G401 (cell line): ENCODE measurements at regions not wholly inside any gene's neighbourhood (a gene's known extent, or its start where the extent isn't known, plus 50 kb on each side); places are given as distances from the start of the nearest gene placed in this dataset.
"Not testable (repeated sequence)": the region's sequence is repeated elsewhere in the genome, so short reads cannot be mapped to it uniquely, and the experiment has no call there.

ENCODE experiments used
- DNase-seq: peaks from one replicate; pipeline ENCODE4 v3.0.0-alpha.2; 2015; ENCODE audit warnings: low spot score
- in situ Hi-C: cut with HindIII; loops from 2 replicates; pipeline ENCODE4 v1.10.0; 2016; ENCODE audit warnings: low sequenced_read_pairs, mixed read lengths

DNA sequence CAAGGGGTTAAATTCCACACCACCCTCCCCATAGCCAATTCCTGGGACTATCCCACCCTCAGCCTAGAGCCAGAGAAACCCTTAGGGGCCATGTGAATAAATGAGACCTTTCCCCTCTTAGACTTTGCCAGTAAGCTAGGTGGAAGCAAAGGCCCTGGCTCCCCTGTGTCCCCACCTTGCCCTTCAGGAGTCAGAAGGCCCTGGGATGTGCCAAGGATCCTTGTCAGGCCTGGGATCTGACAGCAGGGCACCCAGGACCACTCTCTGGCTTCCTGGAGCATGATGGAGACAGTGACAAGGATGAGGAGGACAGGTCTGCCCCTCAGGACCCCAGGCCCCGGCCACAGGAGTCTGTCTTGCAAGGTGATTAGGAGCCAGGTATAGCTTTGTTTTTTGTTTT, 125.0 kb upstream of the HAND1 start:
- no peak for DNase-seq
- in situ Hi-C loops = no loop called here

- in situ Hi-C loops = no loop called here
- DNase-seq = no peak
These were observed 123.0 kb upstream of the HAND1 start for GRCh38 chr5:154601014-154601413.

DNA sequence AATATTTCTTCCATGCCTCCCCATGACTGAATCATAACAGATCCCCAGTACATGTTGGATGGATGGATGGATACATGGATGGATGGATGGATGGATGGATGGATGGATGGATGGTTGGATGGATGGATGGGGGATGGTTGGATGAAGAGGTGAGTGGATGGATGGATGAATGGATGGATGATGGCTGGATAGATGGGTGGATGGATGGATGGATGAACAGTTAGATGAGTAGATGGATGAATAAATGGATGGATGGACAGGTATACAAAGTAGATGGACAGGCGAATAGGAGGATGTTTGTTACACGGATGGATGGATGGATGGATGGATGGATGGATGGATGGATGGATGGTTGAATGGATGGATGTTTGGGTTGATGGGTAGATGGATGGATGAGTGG, 120.0 kb upstream of the HAND1 start:
- in situ Hi-C loops = no loop called here
- DNase-seq = no peak

DNA sequence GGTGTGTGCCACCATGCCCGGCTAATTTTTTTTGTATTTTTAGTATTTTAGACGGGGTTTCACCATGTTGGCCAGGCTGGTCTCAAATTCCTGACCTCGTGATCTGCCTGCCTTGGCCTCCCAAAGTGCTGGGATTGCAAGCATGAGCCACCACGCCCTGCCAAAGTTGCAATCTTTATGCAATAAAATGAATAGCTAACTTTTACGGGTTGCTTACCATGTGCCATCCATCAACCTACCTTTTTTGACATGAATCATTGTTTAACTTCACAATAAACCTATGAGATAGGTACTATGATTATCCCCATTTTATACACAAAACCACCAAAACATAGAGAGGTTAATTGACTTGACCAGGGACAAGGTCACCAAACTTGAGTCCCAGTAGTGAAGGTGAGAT, 118.8 kb upstream of the HAND1 start:
- DNase-seq, in situ Hi-C loops: not testable (repeated sequence)

DNA sequence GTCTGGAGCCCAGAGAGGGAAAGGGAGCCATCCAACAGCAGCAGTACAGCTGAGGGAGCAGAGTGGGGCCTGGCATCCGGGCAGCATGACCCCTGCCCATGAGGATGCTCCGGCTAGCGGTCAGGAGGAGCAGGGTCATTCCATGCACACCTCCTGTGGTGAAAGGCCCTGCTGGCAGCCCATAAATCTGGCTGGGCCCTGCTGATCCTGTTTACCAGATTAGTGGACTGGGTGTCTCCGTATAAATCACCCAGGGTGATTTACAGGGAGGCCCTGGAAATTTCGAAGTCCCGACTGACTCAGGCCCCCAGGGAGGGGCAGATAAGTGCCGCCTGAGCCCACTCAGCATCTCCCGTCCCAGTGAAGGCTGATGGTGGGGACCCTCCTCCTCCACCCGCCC, 117.6 kb upstream of the HAND1 start:
- no peak for DNase-seq

DNA sequence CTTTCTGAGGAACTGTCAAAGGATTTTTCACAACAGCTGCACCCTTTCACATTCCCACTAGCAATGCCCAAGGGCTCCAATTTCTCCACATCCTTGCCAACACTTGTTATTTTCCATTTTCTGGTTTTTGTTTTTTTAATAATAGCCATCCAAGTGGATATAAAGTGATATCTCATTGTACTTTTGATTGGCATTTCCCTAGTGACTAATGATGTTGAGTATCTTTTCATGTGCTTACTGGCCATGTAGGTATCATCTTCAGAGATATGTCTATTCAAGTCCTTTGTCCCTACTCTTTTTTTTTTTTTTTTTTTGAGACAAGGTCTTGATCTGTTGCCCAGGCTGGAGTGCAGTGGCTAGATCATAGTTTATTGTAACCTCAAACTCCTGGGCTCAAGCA, 115.8 kb upstream of the HAND1 start:
- in situ Hi-C loops = no loop called here
- no peak for DNase-seq

More for the DNA sequence above, 117.6 kb upstream of the HAND1 start:
- in situ Hi-C loops = no loop called here

- in situ Hi-C loops = no loop called here
- no peak for DNase-seq
These were observed 115.0 kb upstream of the HAND1 start for GRCh38 chr5:154593071-154593470.

DNA sequence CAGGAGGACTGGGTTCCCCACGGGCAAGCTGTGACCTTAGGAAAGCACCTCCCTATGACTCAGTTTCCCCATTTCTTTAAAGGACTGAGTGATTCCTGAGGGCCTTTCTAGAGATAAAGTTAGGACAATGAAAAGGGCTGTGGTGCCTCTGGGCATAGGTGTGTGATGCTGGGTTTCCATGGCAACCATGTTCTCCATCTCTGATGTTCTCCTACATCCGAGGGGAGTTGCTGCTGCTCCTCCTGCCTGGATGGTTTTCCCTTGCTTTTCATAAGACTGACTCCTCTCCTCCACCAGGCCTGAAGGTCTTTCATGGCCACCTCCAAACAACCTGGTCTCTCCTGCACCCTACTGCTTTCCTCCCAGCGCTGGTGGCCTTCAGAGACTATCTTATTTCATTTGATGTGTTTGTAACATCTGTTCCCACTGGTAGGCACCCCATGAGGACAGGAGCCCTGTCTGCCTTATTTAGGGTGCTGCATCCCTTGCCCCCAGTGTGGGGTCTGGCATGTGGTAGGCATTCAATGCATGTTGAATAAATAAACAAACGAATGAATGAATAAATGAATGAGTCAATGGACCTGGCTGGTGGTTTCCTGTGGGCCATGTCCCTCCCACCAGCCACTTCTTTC, 112.2 kb upstream of the HAND1 start:
- no peak for DNase-seq
- in situ Hi-C loops = no loop called here

- in situ Hi-C loops = no loop called here
- no peak for DNase-seq
These were observed 111.5 kb upstream of the HAND1 start for GRCh38 chr5:154589511-154589910.

DNA sequence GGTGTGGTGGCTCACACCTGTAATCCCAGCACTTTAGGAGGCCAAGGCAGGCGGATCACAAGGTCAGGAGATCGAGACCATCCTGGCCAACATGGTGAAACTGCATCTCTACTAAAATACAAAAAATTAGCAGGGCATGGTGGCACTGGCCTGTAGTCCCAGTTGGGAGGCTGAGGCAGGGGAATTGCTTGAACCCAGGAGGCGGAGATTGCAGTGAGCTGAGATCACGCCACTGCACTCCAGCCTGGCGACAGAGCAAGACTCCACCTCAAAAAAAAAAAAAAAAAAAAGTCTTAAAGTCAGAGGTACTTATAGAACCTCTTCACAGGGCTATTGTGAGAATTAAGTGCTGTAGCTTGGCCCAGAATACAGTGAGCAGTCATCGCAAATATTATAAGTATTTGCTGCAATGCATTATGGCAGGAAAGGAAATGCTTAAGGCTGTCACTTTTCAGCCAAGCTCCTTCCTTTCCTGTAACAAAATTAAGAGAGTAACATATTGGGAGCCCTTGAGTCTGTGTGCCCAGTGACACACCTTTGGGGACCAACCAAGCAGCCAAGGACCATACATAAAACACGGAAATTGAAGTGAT, 110.9 kb upstream of the HAND1 start:
- in situ Hi-C loops, DNase-seq: not testable (repeated sequence)

DNA sequence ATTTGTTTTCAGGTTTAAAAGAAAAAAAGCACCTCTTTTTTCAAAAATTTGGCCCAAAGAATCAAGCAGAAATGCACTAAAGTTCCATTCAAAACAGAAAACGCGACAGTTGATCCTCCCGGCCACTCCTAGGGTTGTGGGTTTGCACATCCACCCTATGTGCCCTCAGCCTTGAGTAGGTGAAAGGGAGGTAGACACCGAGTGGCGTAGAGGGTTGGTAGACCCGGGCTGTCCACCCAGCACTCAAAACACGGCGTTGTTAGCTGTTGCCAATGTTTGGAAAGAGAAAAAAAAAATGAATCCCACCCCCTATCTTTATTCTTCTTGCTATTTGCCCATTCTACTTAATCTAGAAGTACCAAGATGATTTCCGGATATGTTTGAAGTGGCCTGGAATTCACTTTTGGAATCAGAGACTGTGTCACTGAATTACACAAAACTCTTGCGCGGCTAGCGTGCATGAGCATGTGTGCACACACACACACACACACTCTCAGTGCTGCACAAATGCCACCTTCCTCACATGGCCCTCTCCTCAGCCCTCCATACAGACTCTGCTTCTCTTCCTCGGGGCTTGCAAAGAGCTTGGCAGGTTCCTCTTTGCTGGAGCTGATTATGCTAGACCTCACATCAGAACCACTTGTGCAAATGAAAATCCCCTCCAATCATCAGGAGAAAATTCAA, 110.2 kb upstream of the HAND1 start:
- in situ Hi-C loops = no loop called here
- no peak for DNase-seq

DNA sequence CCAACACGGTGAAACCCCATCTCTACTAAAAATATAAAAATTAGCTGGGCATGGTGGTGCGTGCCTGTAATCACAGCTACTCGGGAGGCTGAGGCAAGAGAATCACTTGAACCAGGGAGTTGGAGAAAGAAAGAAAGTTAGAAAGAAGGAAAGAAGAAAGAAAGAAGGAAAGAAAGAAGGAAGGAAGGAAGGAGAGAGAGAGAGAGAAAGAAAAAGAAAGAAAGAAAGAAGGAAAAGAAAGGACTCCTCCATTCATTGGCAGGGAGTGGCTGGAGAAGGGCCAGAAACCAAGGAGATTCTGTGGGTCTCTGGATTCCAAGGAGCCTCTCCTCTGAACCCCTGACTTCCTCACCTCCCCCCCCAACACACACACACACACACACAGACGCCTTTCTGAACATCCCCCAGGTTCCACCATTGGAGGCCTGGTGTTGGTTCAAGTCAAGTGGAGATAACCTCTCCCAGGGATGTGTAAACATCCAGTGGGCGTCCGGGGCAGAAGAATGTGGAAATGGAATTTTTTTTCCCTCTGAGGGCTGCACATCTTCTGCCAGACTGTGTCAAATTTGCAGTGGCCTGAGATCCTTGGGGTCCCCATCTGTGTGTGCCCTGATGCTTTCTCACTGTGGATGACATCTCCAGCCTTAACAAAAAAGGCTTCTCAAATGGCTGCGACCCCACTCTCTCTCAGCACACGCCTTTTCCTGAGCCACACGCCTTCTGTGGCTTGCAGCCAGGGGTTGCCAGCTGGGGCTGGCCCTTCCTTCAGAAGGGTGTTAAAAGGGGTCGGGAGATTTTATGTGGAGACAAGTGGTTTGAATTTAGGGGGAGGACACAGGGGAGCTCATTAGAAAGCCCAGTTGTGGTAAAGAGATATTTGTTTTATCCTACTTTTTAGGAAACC, 109.3 kb upstream of the HAND1 start:
- no peak for DNase-seq
- in situ Hi-C loops = no loop called here

DNA sequence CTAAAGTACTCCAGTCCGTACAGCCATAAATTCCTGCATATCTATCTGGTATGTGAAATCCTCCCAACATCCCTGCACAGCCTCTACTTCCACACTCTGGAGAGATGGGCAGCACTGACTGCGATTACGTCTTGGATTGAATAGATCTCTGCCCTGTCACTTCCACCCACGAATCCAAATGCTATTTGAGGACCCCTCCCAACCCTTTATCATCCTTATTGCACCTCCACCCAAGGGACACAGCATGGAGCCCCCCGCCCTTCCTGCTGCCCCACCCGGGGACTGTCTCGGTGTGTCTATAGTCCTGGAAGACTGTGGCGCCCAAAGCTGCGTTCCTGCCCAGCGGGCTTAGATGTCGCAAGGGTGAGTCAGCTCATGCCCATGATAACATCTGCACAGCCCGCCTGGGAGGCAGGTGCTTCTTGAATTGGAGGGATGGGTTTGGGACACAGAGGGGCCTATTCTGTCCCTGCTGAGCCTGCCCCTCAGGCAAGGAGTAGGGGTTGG, 105.7 kb upstream of the HAND1 start:
- in situ Hi-C loops = no loop called here
- no peak for DNase-seq

DNA sequence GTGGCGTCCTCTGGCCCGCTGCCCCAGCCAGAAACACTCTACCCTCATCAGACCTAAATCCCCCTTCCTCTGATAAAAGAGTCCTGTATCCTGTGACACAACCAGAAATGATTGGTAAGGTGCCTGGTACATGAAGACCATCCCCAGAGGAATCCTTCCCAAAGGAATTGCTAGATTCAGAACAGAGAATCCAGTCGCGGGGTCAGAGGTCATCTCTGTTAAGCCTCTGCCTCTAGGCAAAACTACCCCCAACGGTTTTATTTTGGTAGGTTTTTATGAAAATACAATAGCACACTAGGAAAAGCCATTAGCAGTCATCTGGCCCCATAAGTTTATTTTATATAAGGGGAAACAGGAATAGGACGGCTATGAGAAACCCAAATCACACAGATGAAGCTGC, 102.4 kb upstream of the HAND1 start:
- in situ Hi-C loops = no loop called here
- DNase-seq = no peak

DNA sequence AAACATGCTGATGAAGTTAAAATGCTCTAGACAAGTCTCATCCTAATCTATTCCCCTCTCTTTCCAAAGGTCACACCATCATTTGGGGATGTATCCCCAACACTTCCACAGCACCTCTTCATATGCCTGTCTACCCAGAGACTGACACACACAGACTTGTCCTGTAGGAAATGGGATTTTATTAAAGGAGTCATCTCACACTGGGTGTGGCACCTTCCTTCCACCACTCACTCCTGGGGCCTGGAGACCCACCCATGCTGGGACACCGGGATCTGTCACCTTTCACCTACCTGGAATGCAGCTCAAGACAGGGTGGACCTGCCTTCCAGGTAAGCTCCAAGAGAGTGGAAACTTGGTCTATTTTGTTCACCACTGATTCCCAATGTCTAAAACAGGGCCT, 99.4 kb upstream of the HAND1 start:
- in situ Hi-C loops = no loop called here
- no peak for DNase-seq

GRCh38 chr5:154576429-154576806, 98.4 kb upstream of the HAND1 start:
- in situ Hi-C loops = no loop called here
- no peak for DNase-seq

GRCh38 chr5:154575546-154576428, 97.8 kb upstream of the HAND1 start:
- in situ Hi-C loops = no loop called here
- no peak for DNase-seq

GRCh38 chr5:154573011-154573410, 95.0 kb upstream of the HAND1 start:
- in situ Hi-C loops = no loop called here
- DNase-seq = no peak
